Common myeloid progenitor, CD34-positive (primary cell): ENCODE measurements at regions not wholly inside any gene's neighbourhood (a gene's known extent, or its start where the extent isn't known, plus 50 kb on each side); places are given as distances from the start of the nearest gene placed in this dataset.

ENCODE experiments used
- CTCF ChIA-PET: fragments of 350-600 bp; sonication (Branson Sonifier 250); formaldehyde crosslinking; loops from one replicate; lab custom pipeline; 2021; ENCODE audit warnings: antibody characterized with exemption; lab: Charles Lee
- POLR2A ChIA-PET: fragments of 350-600 bp; sonication (Branson Sonifier 250); formaldehyde crosslinking; loops from one replicate; lab custom pipeline; 2021; ENCODE audit warnings: antibody characterized with exemption; lab: Charles Lee
- DNase-seq, 3 donors: peaks; one replicate each; pipeline versions ENCODE4 v3.0.0 to v3.0.0-alpha.2; 2013
- H3K27ac ChIP-seq, 2 experiments: 1 replicate in 1 of 2; 2 replicates in 1 of 2; pipeline ENCODE4 v1.7.0; 2013; ENCODE audit warnings: inconsistent platforms in 2 of 2, low read length in 2 of 2, mild to moderate bottlenecking in 2 of 2, low read depth in 1 of 2, moderate library complexity in 1 of 2; ENCODE audit not compliant: severe bottlenecking in 2 of 2, insufficient read depth in 1 of 2, poor library complexity in 1 of 2
- H3K27me3 ChIP-seq, 5 experiments: replicated peaks in 2 of 5; 1 replicate in 3 of 5; 2 replicates in 2 of 5; pipeline versions ENCODE4 v1.6.1 to v1.7.0; 2013; ENCODE audit warnings: low read length in 4 of 5, mild to moderate bottlenecking in 2 of 5, moderate library complexity in 2 of 5, inconsistent platforms in 1 of 5; ENCODE audit not compliant: insufficient read depth in 5 of 5, control insufficient read depth in 4 of 5
- H3K36me3 ChIP-seq, 4 experiments: 1 replicate in 2 of 4; 2 replicates in 2 of 4; pipeline versions ENCODE4 v1.6.1 to v1.7.0; 2013; ENCODE audit warnings: low read length in 3 of 4, control low read depth in 1 of 4, mild to moderate bottlenecking in 1 of 4; ENCODE audit not compliant: control insufficient read depth in 4 of 4, insufficient read depth in 4 of 4
- H3K4me1 ChIP-seq, 4 experiments: 1 replicate in 3 of 4; 2 replicates in 1 of 4; pipeline versions ENCODE4 v1.6.1 to v1.7.1; 2013; ENCODE audit warnings: low read length in 3 of 4, mild to moderate bottlenecking in 3 of 4, control low read depth in 1 of 4, inconsistent platforms in 1 of 4, moderate library complexity in 1 of 4; ENCODE audit not compliant: control insufficient read depth in 4 of 4, insufficient read depth in 4 of 4; ENCODE audit errors: control extremely low read depth in 1 of 4
- H3K4me3 ChIP-seq, 7 experiments: 1 replicate in 4 of 7; 2 replicates in 3 of 7; pipeline versions ENCODE4 v1.5.1 to v1.7.0; 2013; ENCODE audit warnings: mild to moderate bottlenecking in 7 of 7, low read length in 6 of 7, moderate library complexity in 6 of 7, inconsistent platforms in 2 of 7, low read depth in 2 of 7, control low read depth in 1 of 7; ENCODE audit not compliant: insufficient read depth in 4 of 7, control insufficient read depth in 1 of 7; ENCODE audit errors: extremely low read depth in 1 of 7
- H3K9me3 ChIP-seq, 5 experiments: 1 replicate in 4 of 5; 2 replicates in 1 of 5; pipeline versions ENCODE4 v1.6.1 to v1.7.1; 2013; ENCODE audit warnings: low read length in 4 of 5, mild to moderate bottlenecking in 2 of 5, inconsistent platforms in 1 of 5, low read depth in 1 of 5, moderate library complexity in 1 of 5; ENCODE audit not compliant: control insufficient read depth in 4 of 5, insufficient read depth in 2 of 5; ENCODE audit errors: control extremely low read depth in 1 of 5
- WGBS: methylation state at CpG from one replicate; pipeline ENCODE4 v1.1.5; 2013; ENCODE audit not compliant: insufficient coverage; 5-methylcytosine and 5-hydroxymethylcytosine counted together

DNA sequence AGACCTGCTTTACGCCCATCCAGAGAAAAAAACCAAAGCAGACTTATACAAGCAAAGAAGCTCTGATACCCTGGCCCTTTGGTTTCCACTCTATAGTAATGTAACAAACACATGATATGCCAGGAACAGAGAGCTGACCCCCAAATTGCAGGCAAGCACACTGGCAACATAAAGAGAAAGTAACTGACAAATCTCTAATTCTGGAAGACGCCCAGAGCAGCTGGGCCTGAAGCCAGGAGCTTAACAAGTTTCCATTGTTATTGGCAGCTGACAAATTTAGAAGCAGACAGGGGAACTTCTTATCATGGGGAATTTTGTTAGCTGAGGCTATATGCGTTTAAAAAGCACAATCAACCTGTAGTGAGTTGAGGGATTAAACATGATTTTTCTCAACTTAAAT, 158.0 kb downstream of the DLEU7 start:
- peaks cover 0 to 12% (median 0%) of the 10 kb centered on the region in 5 experiments for H3K27me3 ChIP-seq
- WGBS = 17% methylated on average over 1 of the region's 3 CpGs
- DNase-seq = peak in 2 of 3 donors; percentile 51 to 60
- H3K9me3 ChIP-seq = peaks cover 0 to 1% (median 0%) of the 10 kb centered on the region in 5 experiments
- POLR2A ChIA-PET = interaction anchor here (0.7 kb wide), 1 partner anchor 565 kb away, joined by 3 read pairs; no protein-coding TSS in a partner anchor
- CTCF ChIA-PET = interaction anchor here (0.7 to 0.9 kb wide), 2 partner anchors 28 to 104 kb away, joined by 3 read pairs; no protein-coding TSS in a partner anchor
- no peak overlapping the region for H3K4me3 ChIP-seq
- peaks cover 9 to 25% (median 17%) of the 10 kb centered on the region in 4 experiments for H3K4me1 ChIP-seq
- H3K27ac ChIP-seq = no peak overlapping the region
- H3K36me3 ChIP-seq = no peaks in the 10 kb centered on the region

DNA sequence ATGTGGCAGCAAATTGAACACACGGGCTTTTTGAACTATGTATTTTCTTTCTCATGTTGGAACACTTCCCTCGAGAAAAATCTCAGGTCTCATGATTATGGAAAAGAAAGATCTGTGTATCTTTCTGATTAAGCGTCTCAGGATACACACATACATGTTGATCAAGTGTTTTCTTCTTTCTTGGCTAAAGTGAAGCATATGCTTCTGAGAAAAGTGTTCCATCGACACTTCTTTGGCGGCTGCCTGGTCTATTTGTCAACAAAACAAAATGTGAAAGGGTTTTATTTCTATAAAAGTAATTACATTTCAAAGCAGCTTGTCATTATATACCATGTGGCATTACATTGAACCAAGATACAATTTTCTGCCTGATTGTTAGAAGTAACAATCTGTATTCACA, 157.5 kb downstream of the DLEU7 start:
- DNase-seq = no peak
- no peak overlapping the region for H3K4me3 ChIP-seq
- peaks cover 0 to 1% (median 0%) of the 10 kb centered on the region in 5 experiments for H3K9me3 ChIP-seq
- H3K27ac ChIP-seq = no peak overlapping the region
- ChIA-PET CTCF (interaction anchor here (0.7 to 0.9 kb wide), 2 partner anchors 28 to 104 kb away, joined by 3 read pairs; no protein-coding TSS in a partner anchor), POLR2A (interaction anchor here (0.7 kb wide), 1 partner anchor 565 kb away, joined by 3 read pairs; no protein-coding TSS in a partner anchor)
- peaks cover 0 to 12% (median 0%) of the 10 kb centered on the region in 5 experiments for H3K27me3 ChIP-seq
- no peaks in the 10 kb centered on the region for H3K36me3 ChIP-seq
- 80% methylated on average over 2 of the region's 5 CpGs for WGBS
- H3K4me1 ChIP-seq = peaks cover 9 to 25% (median 17%) of the 10 kb centered on the region in 4 experiments

DNA sequence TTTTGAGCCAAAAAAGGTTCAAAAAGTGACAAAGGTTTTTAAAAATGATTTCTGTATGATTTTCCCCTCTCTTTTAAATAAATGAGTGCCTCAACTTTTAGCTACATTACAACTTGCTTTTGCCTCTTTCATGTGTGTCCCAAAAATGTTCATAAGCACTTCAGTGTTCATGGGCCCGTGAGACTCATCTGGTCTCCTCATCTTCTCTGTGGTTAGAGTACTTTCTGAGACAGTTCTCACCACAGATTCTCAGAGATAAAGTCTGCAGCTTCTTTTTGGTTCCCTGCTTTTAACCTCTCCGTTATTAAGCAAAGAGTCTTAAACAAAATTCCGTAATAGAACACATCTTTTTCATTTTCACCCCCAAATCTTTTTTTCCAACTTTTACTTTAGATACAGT, 156.9 kb downstream of the DLEU7 start:
- WGBS = 92% methylated on average over 2 of the region's 3 CpGs
- peaks cover 0 to 1% (median 0%) of the 10 kb centered on the region in 5 experiments for H3K9me3 ChIP-seq
- POLR2A ChIA-PET = no interaction called here

DNA sequence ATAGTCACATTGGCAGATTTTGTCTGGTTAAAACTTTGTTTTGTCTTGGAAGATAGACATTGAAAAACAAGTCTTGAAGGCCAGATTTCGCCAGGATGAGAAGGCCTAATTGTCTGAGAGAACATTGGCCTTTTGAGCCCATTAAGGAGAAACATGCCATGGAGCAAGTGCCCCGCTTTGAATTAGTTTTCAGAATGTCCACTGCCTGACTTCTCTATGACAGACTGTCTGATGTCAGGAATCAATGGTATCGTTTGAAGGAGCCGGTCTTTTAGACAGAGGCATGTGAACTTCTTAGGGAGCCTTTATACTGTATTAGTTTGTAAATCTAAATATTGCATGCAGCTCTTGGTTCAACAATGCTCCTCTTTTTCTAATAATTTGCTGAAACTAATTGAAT, 155.9 kb downstream of the DLEU7 start:
- POLR2A ChIA-PET = no interaction called here
- no peaks in the 10 kb centered on the region for H3K36me3 ChIP-seq
- WGBS = 100% methylated on average over 2 of the region's 4 CpGs

More for the DNA sequence above, 156.9 kb downstream of the DLEU7 start:
- Histone ChIP-seq H3K4me1 (peaks cover 9 to 25% (median 17%) of the 10 kb centered on the region in 4 experiments), H3K27me3 (peaks cover 0 to 12% (median 0%) of the 10 kb centered on the region in 5 experiments), H3K36me3 (no peaks in the 10 kb centered on the region), H3K4me3 (no peak overlapping the region), H3K27ac (no peak overlapping the region)
- CTCF ChIA-PET = interaction anchor here (0.7 to 0.9 kb wide), 2 partner anchors 27 to 103 kb away, joined by 3 read pairs; no protein-coding TSS in a partner anchor
- peak in 1 of 3 donors; percentile 21 for DNase-seq

DNA sequence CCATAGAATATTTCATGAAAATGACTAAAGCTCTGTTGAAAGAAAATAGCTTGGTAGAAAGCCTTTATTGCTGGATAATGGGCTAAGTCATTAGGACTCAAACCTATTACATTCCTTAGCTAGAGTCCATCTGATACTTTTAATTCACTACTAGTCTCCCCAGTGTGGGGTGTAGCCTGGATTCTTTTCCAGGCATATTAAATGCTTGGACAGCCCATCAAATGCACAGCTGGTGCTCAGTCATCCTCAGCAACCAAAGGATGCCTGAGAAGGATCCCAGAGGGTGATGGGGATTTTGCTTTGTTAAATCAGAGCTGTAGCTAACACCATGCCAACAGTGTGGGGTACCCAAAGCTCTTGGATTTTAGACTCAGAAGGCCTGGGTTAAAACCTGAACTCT, 153.5 kb downstream of the DLEU7 start:
- CTCF ChIA-PET = no interaction called here
- peaks cover 0 to 8% (median 0%) of the 10 kb centered on the region in 5 experiments for H3K27me3 ChIP-seq
- POLR2A ChIA-PET = no interaction called here
- H3K9me3 ChIP-seq = peaks cover 0 to 1% (median 0%) of the 10 kb centered on the region in 5 experiments
- no peak overlapping the region for H3K4me3 ChIP-seq
- no peak overlapping the region for H3K27ac ChIP-seq
- peaks cover 0 to 8% (median 4%) of the 10 kb centered on the region in 4 experiments for H3K4me1 ChIP-seq
- H3K36me3 ChIP-seq = no peaks in the 10 kb centered on the region
- DNase-seq = no peak

More for the DNA sequence above, 155.9 kb downstream of the DLEU7 start:
- CTCF ChIA-PET = interaction anchor here (0.8 to 1.3 kb wide), 2 partner anchors 11 to 13 kb away, joined by 3 to 4 read pairs; no protein-coding TSS in a partner anchor
- H3K27ac ChIP-seq = no peak overlapping the region
- H3K4me3 ChIP-seq = no peak overlapping the region
- peaks cover 0 to 1% (median 0%) of the 10 kb centered on the region in 5 experiments for H3K9me3 ChIP-seq
- DNase-seq = no peak
- peaks cover 9 to 25% (median 17%) of the 10 kb centered on the region in 4 experiments for H3K4me1 ChIP-seq
- peaks cover 0 to 8% (median 0%) of the 10 kb centered on the region in 5 experiments for H3K27me3 ChIP-seq

DNA sequence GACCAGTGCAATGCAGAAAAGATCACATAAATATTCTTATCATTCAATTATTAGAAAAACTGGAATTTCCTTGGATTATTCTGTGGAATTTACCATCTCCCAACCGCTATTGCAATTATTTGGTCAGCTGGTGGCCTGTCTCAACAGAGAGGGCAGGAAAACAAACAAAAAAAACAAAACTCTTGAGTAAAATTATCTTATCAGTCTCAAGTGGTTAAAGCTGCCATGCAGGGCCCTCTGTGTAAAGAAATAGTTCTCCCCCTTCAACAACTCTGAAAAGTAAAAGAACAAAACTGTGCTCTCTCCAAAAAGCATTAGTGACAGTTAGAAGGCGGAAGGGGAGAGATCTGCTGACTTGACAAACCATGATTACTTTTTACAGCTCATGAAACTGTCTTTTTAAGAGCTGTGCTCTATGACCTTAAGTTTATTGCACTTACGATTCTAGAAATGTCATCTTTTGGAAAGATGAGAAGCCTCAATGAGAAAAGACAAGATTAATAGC, 152.3 kb downstream of the DLEU7 start:
- CTCF ChIA-PET = interaction anchor here (0.8 to 0.9 kb wide), 2 partner anchors 23 to 27 kb away, joined by 3 to 4 read pairs; no protein-coding TSS in a partner anchor
- no peaks in the 10 kb centered on the region for H3K36me3 ChIP-seq
- no peak overlapping the region for H3K4me3 ChIP-seq
- peaks cover 0 to 1% (median 0%) of the 10 kb centered on the region in 5 experiments for H3K9me3 ChIP-seq
- whole genome bisulfite sequencing = 100% methylated on average over 2 of the region's 3 CpGs
- POLR2A ChIA-PET = no interaction called here
- peak in 1 of 3 donors; percentile 29 for DNase-seq
- no peaks in the 10 kb centered on the region for H3K4me1 ChIP-seq
- H3K27me3 ChIP-seq = peaks cover 0 to 6% (median 0%) of the 10 kb centered on the region in 5 experiments
- no peak overlapping the region for H3K27ac ChIP-seq
